ENCODE measurements at regions not wholly inside any gene's neighbourhood (a gene's known extent, or its start where the extent isn't known, plus 50 kb on each side); places are given as distances from the start of the nearest gene placed in this dataset.
"Not testable (repeated sequence)": the region's sequence is repeated elsewhere in the genome, so short reads cannot be mapped to it uniquely, and the experiment has no call there.

GRCh38 chr6:1474205-1474604, 84.8 kb downstream of the FOXF2 start:
- no peaks in the 10 kb centered on the region for H3K36me3 Mint-ChIP-seq

GRCh38 chr6:1475174-1475573, 85.8 kb downstream of the FOXF2 start:
- peaks cover 5 to 9% of the 10 kb centered on the region in 2 donors for H3K9me3 Mint-ChIP-seq
- DNase-seq (no peak), ATAC-seq (replicated peaks) (no peak)
- H3K4me3 Mint-ChIP-seq, result no peak overlapping the region
- H3K27me3 Mint-ChIP-seq, result peaks cover 28 to 32% of the 10 kb centered on the region in 2 donors
- no peaks in the 10 kb centered on the region for H3K36me3 Mint-ChIP-seq
- peaks cover 5% of the 10 kb centered on the region in 2 donors for H3K4me1 Mint-ChIP-seq
- no peak overlapping the region for H3K27ac Mint-ChIP-seq

More at GRCh38 chr6:1474205-1474604, 84.8 kb downstream of the FOXF2 start:
- Mint-ChIP-seq H3K27ac (no peak overlapping the region), H3K27me3 (peaks cover 28 to 32% of the 10 kb centered on the region in 2 donors), H3K9me3 (peaks cover 5 to 9% of the 10 kb centered on the region in 2 donors), H3K4me3 (no peak overlapping the region), H3K4me1 (peaks cover 6 to 10% of the 10 kb centered on the region in 2 donors)
- DNase-seq (no peak), ATAC-seq (replicated peaks) (no peak)

GRCh38 chr6:1477432-1478090, 88.2 kb downstream of the FOXF2 start:
- ATAC-seq (replicated peaks), result no peak
- no peak for DNase-seq
- no peak overlapping the region for H3K27ac Mint-ChIP-seq
- H3K36me3 Mint-ChIP-seq, result no peaks in the 10 kb centered on the region
- H3K4me1 Mint-ChIP-seq, result peaks cover 6 to 8% of the 10 kb centered on the region in 2 donors
- H3K9me3 Mint-ChIP-seq, result peaks cover 5 to 9% of the 10 kb centered on the region in 2 donors
- no peak overlapping the region for H3K4me3 Mint-ChIP-seq
- H3K27me3 Mint-ChIP-seq, result peaks cover 11 to 15% of the 10 kb centered on the region in 2 donors

- not testable (repeated sequence) for H3K27ac Mint-ChIP-seq; ATAC-seq (replicated peaks); H3K27me3 Mint-ChIP-seq; H3K36me3 Mint-ChIP-seq; H3K4me3 Mint-ChIP-seq; H3K9me3 Mint-ChIP-seq; DNase-seq
- H3K4me1 Mint-ChIP-seq, result peaks cover 6 to 11% of the 10 kb centered on the region in 2 donors
These were observed 88.9 kb downstream of the FOXF2 start for GRCh38 chr6:1478163-1478826.

- no peak for ATAC-seq (replicated peaks)
- Mint-ChIP-seq H3K4me3 (no peak overlapping the region), H3K9me3 (peaks cover 5 to 9% of the 10 kb centered on the region in 2 donors), H3K27ac (no peak overlapping the region), H3K36me3 (no peaks in the 10 kb centered on the region), H3K27me3 (peaks cover 0 to 5% of the 10 kb centered on the region in 2 donors), H3K4me1 (peaks cover 6 to 11% of the 10 kb centered on the region in 2 donors)
- DNase-seq, result no peak
These were observed 89.7 kb downstream of the FOXF2 start for GRCh38 chr6:1479095-1479494.

- DNase-seq (no peak), ATAC-seq (replicated peaks) (no peak)
- no peak overlapping the region for H3K4me3 Mint-ChIP-seq
- peaks cover 0 to under 1% of the 10 kb centered on the region in 2 donors for H3K27me3 Mint-ChIP-seq
- H3K36me3 Mint-ChIP-seq, result no peaks in the 10 kb centered on the region
- no peak overlapping the region for H3K27ac Mint-ChIP-seq
- H3K4me1 Mint-ChIP-seq, result peaks cover 6 to 11% of the 10 kb centered on the region in 2 donors
- peaks cover 5 to 9% of the 10 kb centered on the region in 2 donors for H3K9me3 Mint-ChIP-seq
These were observed 90.3 kb downstream of the FOXF2 start for GRCh38 chr6:1479601-1480221.

- H3K27ac Mint-ChIP-seq, result no peak overlapping the region
- peaks cover 6 to 11% of the 10 kb centered on the region in 2 donors for H3K4me1 Mint-ChIP-seq
- H3K9me3 Mint-ChIP-seq, result peaks cover 5 to 9% of the 10 kb centered on the region in 2 donors
- DNase-seq (no peak), ATAC-seq (replicated peaks) (no peak)
- no peaks in the 10 kb centered on the region for H3K36me3 Mint-ChIP-seq
- no peak overlapping the region for H3K4me3 Mint-ChIP-seq
- H3K27me3 Mint-ChIP-seq, result no peaks in the 10 kb centered on the region
These were observed 91.9 kb downstream of the FOXF2 start for GRCh38 chr6:1481286-1481685.

- Mint-ChIP-seq H3K27me3 (no peaks in the 10 kb centered on the region), H3K4me1 (peaks cover 6 to 11% of the 10 kb centered on the region in 2 donors), H3K9me3 (peaks cover 5 to 9% of the 10 kb centered on the region in 2 donors), H3K27ac (peak overlapping the region; percentile 27), H3K36me3 (no peaks in the 10 kb centered on the region), H3K4me3 (no peak overlapping the region)
- DNase-seq (no peak), ATAC-seq (replicated peaks) (peak; percentile 76 to 77)
These were observed 93.2 kb downstream of the FOXF2 start for GRCh38 chr6:1482381-1483166.

GRCh38 chr6:1485678-1486077, 96.3 kb downstream of the FOXF2 start:
- no peak for ATAC-seq (replicated peaks)
- no peaks in the 10 kb centered on the region for H3K27me3 Mint-ChIP-seq
- H3K9me3 Mint-ChIP-seq, result no peaks in the 10 kb centered on the region
- peaks cover 6 to 11% of the 10 kb centered on the region in 2 donors for H3K4me1 Mint-ChIP-seq
- DNase-seq, result no peak
- H3K27ac Mint-ChIP-seq, result no peak overlapping the region
- H3K36me3 Mint-ChIP-seq, result no peaks in the 10 kb centered on the region
- H3K4me3 Mint-ChIP-seq, result no peak overlapping the region

- no peak overlapping the region for H3K4me3 Mint-ChIP-seq
- H3K9me3 Mint-ChIP-seq, result no peaks in the 10 kb centered on the region
- ATAC-seq (replicated peaks), result peak; percentile 31 to 38
- H3K27me3 Mint-ChIP-seq, result no peaks in the 10 kb centered on the region
- no peak for DNase-seq
- peaks cover 6 to 11% of the 10 kb centered on the region in 2 donors for H3K4me1 Mint-ChIP-seq
- no peak overlapping the region for H3K27ac Mint-ChIP-seq
- no peaks in the 10 kb centered on the region for H3K36me3 Mint-ChIP-seq
These were observed 97.0 kb downstream of the FOXF2 start for GRCh38 chr6:1486387-1486786.

GRCh38 chr6:1487239-1487638, 97.9 kb downstream of the FOXF2 start:
- ATAC-seq (replicated peaks) (no peak), DNase-seq (no peak)
- no peaks in the 10 kb centered on the region for H3K27me3 Mint-ChIP-seq
- no peaks in the 10 kb centered on the region for H3K9me3 Mint-ChIP-seq
- H3K4me3 Mint-ChIP-seq, result no peak overlapping the region
- no peaks in the 10 kb centered on the region for H3K36me3 Mint-ChIP-seq
- H3K27ac Mint-ChIP-seq, result no peak overlapping the region
- peaks cover 2 to 4% of the 10 kb centered on the region in 2 donors for H3K4me1 Mint-ChIP-seq

GRCh38 chr6:1491025-1491424, 101.6 kb downstream of the FOXF2 start:
- Mint-ChIP-seq H3K27ac (no peak overlapping the region), H3K27me3 (peaks cover 0 to 11% of the 10 kb centered on the region in 2 donors)

GRCh38 chr6:1491591-1492319, 102.4 kb downstream of the FOXF2 start:
- Mint-ChIP-seq H3K36me3 (no peaks in the 10 kb centered on the region), H3K4me3 (no peak overlapping the region), H3K4me1 (no peaks in the 10 kb centered on the region), H3K9me3 (peaks cover 5 to 6% of the 10 kb centered on the region in 2 donors), H3K27ac (no peak overlapping the region), H3K27me3 (peaks cover 0 to 16% of the 10 kb centered on the region in 2 donors)
- DNase-seq, result no peak
- ATAC-seq (replicated peaks), result no peak

More at GRCh38 chr6:1491025-1491424, 101.6 kb downstream of the FOXF2 start:
- ATAC-seq (replicated peaks) (no peak), DNase-seq (no peak)
- no peaks in the 10 kb centered on the region for H3K36me3 Mint-ChIP-seq
- no peak overlapping the region for H3K4me3 Mint-ChIP-seq
- H3K4me1 Mint-ChIP-seq, result no peaks in the 10 kb centered on the region
- peaks cover 3 to 5% of the 10 kb centered on the region in 2 donors for H3K9me3 Mint-ChIP-seq
